OCI-LY7 (cell line): ENCODE measurements at regions not wholly inside any gene's neighbourhood (a gene's known extent, or its start where the extent isn't known, plus 50 kb on each side); places are given as distances from the start of the nearest gene placed in this dataset.

ENCODE experiments used
- BruUV-seq: library from RNA; stranded (reverse); fragments of 400-500 nt; replicated peaks from 2 replicates; lab custom pipeline; 2021; lab: Mats Ljungman, UMichigan
- CTCF ChIA-PET: fragments of 300-600 bp; sonication (Branson Sonifier 250); formaldehyde crosslinking; loops from one replicate; lab custom pipeline; 2022; ENCODE audit warnings: antibody characterized with exemption; ENCODE audit not compliant: unreplicated experiment; lab: Charles Lee
- POLR2A ChIA-PET: fragments of 300-600 bp; sonication (Branson Sonifier 250); formaldehyde crosslinking; loops from one replicate; lab custom pipeline; 2022; ENCODE audit warnings: antibody characterized with exemption; lab: Charles Lee
- DNase-seq: peaks from one replicate; pipeline ENCODE4 v3.0.0-alpha.2; 2015; ENCODE audit warnings: low spot score
- H2AFZ ChIP-seq: fragments of 200-600 bp; sonication (generic), shearing (Covaris generic); 2 replicates; pipeline ENCODE4 v1.6.1; 2014; ENCODE audit warnings: mild to moderate bottlenecking, antibody characterized with exemption, low read length, moderate library complexity
- H3K27ac ChIP-seq: fragments of 200-600 bp; sonication (generic); 2 replicates; pipeline ENCODE4 v1.5.1; 2014; ENCODE audit warnings: mixed run types, low read depth, mild to moderate bottlenecking, moderate library complexity, low read length, inconsistent platforms; ENCODE audit not compliant: poor library complexity, severe bottlenecking
- H3K36me3 ChIP-seq: fragments of 200-600 bp; sonication (generic); 2 replicates; pipeline ENCODE4 v1.6.1; 2014; ENCODE audit warnings: mild to moderate bottlenecking, antibody characterized with exemption, low read length, moderate library complexity, mixed read lengths; ENCODE audit not compliant: insufficient read depth
- H3K4me1 ChIP-seq: fragments of 200-600 bp; sonication (generic); 2 replicates; pipeline ENCODE4 v1.5.1; 2014; ENCODE audit warnings: mild to moderate bottlenecking, low read length; ENCODE audit not compliant: insufficient read depth, poor library complexity, severe bottlenecking
- H3K4me2 ChIP-seq: fragments of 200-600 bp; sonication (generic); 2 replicates; pipeline ENCODE4 v1.6.1; 2014; ENCODE audit warnings: mild to moderate bottlenecking, low read length
- H3K4me3 ChIP-seq: fragments of 200-600 bp; sonication (generic); 2 replicates; pipeline ENCODE4 v1.5.1; 2014; ENCODE audit warnings: mild to moderate bottlenecking, low read depth, low read length; ENCODE audit not compliant: poor library complexity, severe bottlenecking
- H3K79me2 ChIP-seq: fragments of 200-600 bp; sonication (generic); 2 replicates; pipeline ENCODE4 v1.6.1; 2016; ENCODE audit warnings: low read depth, mild to moderate bottlenecking, low read length, moderate library complexity, mixed read lengths; ENCODE audit not compliant: insufficient read depth
- H3K9me2 ChIP-seq: fragments of 200-600 bp; sonication (generic); 2 replicates; pipeline ENCODE4 v1.6.1; 2016; ENCODE audit warnings: mild to moderate bottlenecking, low read length, mixed read lengths; ENCODE audit not compliant: insufficient read depth
- H3K9me3 ChIP-seq: fragments of 200-600 bp; sonication (generic); 2 replicates; pipeline ENCODE4 v1.6.1; 2014; ENCODE audit warnings: mild to moderate bottlenecking, mixed run types, low read length, mixed read lengths
- H4K20me1 ChIP-seq: fragments of 200-600 bp; sonication (generic); 2 replicates; pipeline ENCODE4 v1.6.1; 2014; ENCODE audit warnings: mild to moderate bottlenecking, antibody characterized with exemption, low read length, moderate library complexity, mixed read lengths; ENCODE audit not compliant: insufficient read depth
- CTCF ChIP-seq: fragments of 200-600 bp; sonication (generic); conservative IDR thresholded peaks from 2 replicates; pipeline ENCODE4 v1.5.1; 2014; ENCODE audit warnings: mild to moderate bottlenecking, antibody characterized with exemption, low read length, moderate library complexity, mixed read lengths
- EZH2phosphoT487 ChIP-seq: fragments of 200-600 bp; sonication (generic); IDR thresholded peaks from 2 replicates; pipeline ENCODE4 v1.6.1; 2018; ENCODE audit warnings: low read depth, borderline replicate concordance, mild to moderate bottlenecking, mixed run types, antibody characterized with exemption, low read length, moderate library complexity, mixed read lengths
- intact Hi-C: fragments of 100-400 bp; cut with micrococcal nuclease; formaldehyde crosslinking; loops from one replicate; pipeline ENCODE4 v1.10.0; 2022; ENCODE audit not compliant: unreplicated experiment

- no peaks in the 10 kb centered on the region for H3K9me2 ChIP-seq
- H2AFZ ChIP-seq, result no peak overlapping the region
- H4K20me1 ChIP-seq, result no peaks in the 10 kb centered on the region
- ChIA-PET CTCF (no interaction called here), POLR2A (no interaction called here)
- DNase-seq, result no peak
- no TSS peak for BruUV-seq
- no peak overlapping the region for H3K27ac ChIP-seq
- H3K4me2 ChIP-seq, result no peak overlapping the region
- H3K79me2 ChIP-seq, result no peaks in the 10 kb centered on the region
- no peaks in the 10 kb centered on the region for H3K36me3 ChIP-seq
- TF ChIP-seq CTCF, result no peak
- no peak for TF ChIP-seq EZH2phosphoT487
- intact Hi-C loops, result no loop called here
- no peaks in the 10 kb centered on the region for H3K9me3 ChIP-seq
- no peak overlapping the region for H3K4me3 ChIP-seq
- no peaks in the 10 kb centered on the region for H3K4me1 ChIP-seq
Observed at GRCh38 chr12:123096182-123096581, 54.7 kb downstream of the PITPNM2 start.

- no peak overlapping the region for H3K4me3 ChIP-seq
- no peaks in the 10 kb centered on the region for H3K36me3 ChIP-seq
- ChIA-PET CTCF (no interaction called here), POLR2A (no interaction called here)
- intact Hi-C loops, result no loop called here
- H3K4me1 ChIP-seq, result no peaks in the 10 kb centered on the region
- H3K9me3 ChIP-seq, result no peaks in the 10 kb centered on the region
- no peak overlapping the region for H3K4me2 ChIP-seq
- BruUV-seq, result no TSS peak
- H2AFZ ChIP-seq, result no peak overlapping the region
- no peak for TF ChIP-seq EZH2phosphoT487
- no peak for TF ChIP-seq CTCF
- H4K20me1 ChIP-seq, result no peaks in the 10 kb centered on the region
- no peaks in the 10 kb centered on the region for H3K79me2 ChIP-seq
- H3K27ac ChIP-seq, result no peak overlapping the region
- no peaks in the 10 kb centered on the region for H3K9me2 ChIP-seq
- DNase-seq, result no peak
Observed at GRCh38 chr12:123095078-123095881, 55.6 kb downstream of the PITPNM2 start.

- Histone ChIP-seq H3K9me3 (no peaks in the 10 kb centered on the region), H3K36me3 (no peaks in the 10 kb centered on the region), H4K20me1 (no peaks in the 10 kb centered on the region), H3K4me3 (no peak overlapping the region), H3K79me2 (no peaks in the 10 kb centered on the region), H3K9me2 (no peaks in the 10 kb centered on the region), H3K4me2 (no peak overlapping the region), H3K27ac (no peak overlapping the region), H3K4me1 (no peaks in the 10 kb centered on the region), H2AFZ (no peak overlapping the region)
- POLR2A ChIA-PET, result interaction anchor here (0.6 to 1.9 kb wide), 2 partner anchors 10 to 1508 kb away, joined by 3 to 6 read pairs; no protein-coding TSS in a partner anchor
- no TSS peak for BruUV-seq
- CTCF ChIA-PET, result no interaction called here
- intact Hi-C loops, result no loop called here
- DNase-seq, result no peak
- no peak for TF ChIP-seq EZH2phosphoT487
- TF ChIP-seq CTCF, result no peak
Observed at GRCh38 chr12:123094349-123095077, 56.4 kb downstream of the PITPNM2 start.
